ENCODE measurements at regions not wholly inside any gene's neighbourhood (a gene's known extent, or its start where the extent isn't known, plus 50 kb on each side); places are given as distances from the start of the nearest gene placed in this dataset.

- H3K27ac ChIP-seq, result no peak overlapping the region
- TF ChIP-seq ZFX (IDR thresholded peaks at IDR 0.05; ENCODE audit: borderline replicate concordance), result no peak
Observed at GRCh38 chr2:236922061-236922460, 163.6 kb upstream of the COPS8 start.

GRCh38 chr2:236928380-236929037, 157.2 kb upstream of the COPS8 start:
- TF ChIP-seq ZFX (IDR thresholded peaks at IDR 0.05; ENCODE audit: borderline replicate concordance) (no peak), CTCF (IDR thresholded peaks at IDR 0.05) (no peak)
- no peak overlapping the region for H3K27ac ChIP-seq

- TF ChIP-seq ZFX (IDR thresholded peaks at IDR 0.05; ENCODE audit: borderline replicate concordance), result no peak
- TF ChIP-seq CTCF (IDR thresholded peaks at IDR 0.05), result no peak
- no peak overlapping the region for H3K27ac ChIP-seq
Observed at GRCh38 chr2:236932831-236933361, 152.8 kb upstream of the COPS8 start.

GRCh38 chr2:236934166-236934565, 151.5 kb upstream of the COPS8 start:
- TF ChIP-seq CTCF (IDR thresholded peaks at IDR 0.05) (no peak), ZFX (IDR thresholded peaks at IDR 0.05; ENCODE audit: borderline replicate concordance) (no peak)
- H3K27ac ChIP-seq, result no peak overlapping the region

- no peak overlapping the region for H3K27ac ChIP-seq
Observed at GRCh38 chr2:236934656-236935055, 151.0 kb upstream of the COPS8 start.

GRCh38 chr2:236935083-236935482, 150.6 kb upstream of the COPS8 start:
- H3K27ac ChIP-seq, result no peak overlapping the region
- no peak for TF ChIP-seq ZFX (IDR thresholded peaks at IDR 0.05; ENCODE audit: borderline replicate concordance)
- no peak for TF ChIP-seq CTCF (IDR thresholded peaks at IDR 0.05)

More at GRCh38 chr2:236934656-236935055, 151.0 kb upstream of the COPS8 start:
- TF ChIP-seq CTCF (IDR thresholded peaks at IDR 0.05), result no peak
- TF ChIP-seq ZFX (IDR thresholded peaks at IDR 0.05; ENCODE audit: borderline replicate concordance), result no peak

- no peak for TF ChIP-seq CTCF (IDR thresholded peaks at IDR 0.05)
- no peak overlapping the region for H3K27ac ChIP-seq
Observed at GRCh38 chr2:236935631-236936445, 149.9 kb upstream of the COPS8 start.

Measured in 22Rv1 (cell line).